ENCODE measurements at regions not wholly inside any gene's neighbourhood (a gene's known extent, or its start where the extent isn't known, plus 50 kb on each side); places are given as distances from the start of the nearest gene placed in this dataset.

DNA sequence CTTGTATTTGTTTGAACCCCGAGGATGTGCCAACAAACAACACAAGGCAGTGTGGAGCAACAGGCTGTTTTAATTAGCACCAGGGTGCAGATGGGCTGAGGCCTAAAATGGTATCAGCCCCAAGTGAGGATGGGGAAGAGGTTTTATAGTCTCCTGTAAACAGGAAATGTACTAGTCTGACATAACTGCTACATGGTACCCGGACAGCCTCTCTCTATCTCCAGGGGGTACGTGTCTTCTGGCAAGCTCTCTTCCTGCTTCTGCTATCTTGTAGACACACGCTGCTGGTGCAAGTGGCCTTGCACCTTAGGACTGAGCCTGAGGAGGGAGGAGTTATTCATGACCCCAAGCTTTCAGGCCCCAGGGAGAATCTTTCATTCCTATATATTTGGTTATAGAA lies 2451.0 kb downstream of the TP53TG3F start:
- TF ChIP-seq, protein P1, sequence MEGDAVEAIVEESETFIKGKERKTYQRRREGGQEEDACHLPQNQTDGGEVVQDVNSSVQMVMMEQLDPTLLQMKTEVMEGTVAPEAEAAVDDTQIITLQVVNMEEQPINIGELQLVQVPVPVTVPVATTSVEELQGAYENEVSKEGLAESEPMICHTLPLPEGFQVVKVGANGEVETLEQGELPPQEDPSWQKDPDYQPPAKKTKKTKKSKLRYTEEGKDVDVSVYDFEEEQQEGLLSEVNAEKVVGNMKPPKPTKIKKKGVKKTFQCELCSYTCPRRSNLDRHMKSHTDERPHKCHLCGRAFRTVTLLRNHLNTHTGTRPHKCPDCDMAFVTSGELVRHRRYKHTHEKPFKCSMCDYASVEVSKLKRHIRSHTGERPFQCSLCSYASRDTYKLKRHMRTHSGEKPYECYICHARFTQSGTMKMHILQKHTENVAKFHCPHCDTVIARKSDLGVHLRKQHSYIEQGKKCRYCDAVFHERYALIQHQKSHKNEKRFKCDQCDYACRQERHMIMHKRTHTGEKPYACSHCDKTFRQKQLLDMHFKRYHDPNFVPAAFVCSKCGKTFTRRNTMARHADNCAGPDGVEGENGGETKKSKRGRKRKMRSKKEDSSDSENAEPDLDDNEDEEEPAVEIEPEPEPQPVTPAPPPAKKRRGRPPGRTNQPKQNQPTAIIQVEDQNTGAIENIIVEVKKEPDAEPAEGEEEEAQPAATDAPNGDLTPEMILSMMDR (conservative IDR thresholded peaks at IDR 0.05; ENCODE audit: low read depth, low read length): no peak
- no peak for TF ChIP-seq EZH2 (IDR thresholded peaks at IDR 0.05; ENCODE audit: borderline replicate concordance, low read depth, low read length, poor library complexity, severe bottlenecking)
